ENCODE measurements at regions not wholly inside any gene's neighbourhood (a gene's known extent, or its start where the extent isn't known, plus 50 kb on each side); places are given as distances from the start of the nearest gene placed in this dataset.

DNA sequence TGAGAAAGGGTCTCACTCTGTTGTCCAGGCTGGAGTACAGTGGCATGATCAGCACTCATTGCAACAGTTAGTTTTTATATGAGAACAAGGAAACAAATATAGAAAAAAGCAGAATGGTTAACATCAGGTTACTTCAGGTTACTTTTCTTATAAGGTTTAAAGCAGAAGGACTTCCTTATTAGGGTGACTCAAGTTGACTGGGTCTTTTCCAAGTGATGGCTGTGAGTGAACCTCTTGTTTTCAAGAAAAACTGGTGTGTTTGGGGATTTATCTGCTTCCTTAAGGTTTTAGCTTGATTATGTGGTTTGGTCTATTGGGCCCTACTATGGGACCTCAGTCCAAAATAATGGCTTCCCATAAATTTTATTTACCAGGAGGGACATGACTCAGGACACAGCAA is 99.2 kb downstream of the ARRDC3 start:
- Histone ChIP-seq H3K9ac (ENCODE audit: low read depth, low read length, poor library complexity, severe bottlenecking) (no peak overlapping the region), H3K27me3 (ENCODE audit: insufficient read depth, low read length, poor library complexity, severe bottlenecking) (no peaks in the 10 kb centered on the region), H3K4me1 (ENCODE audit: insufficient read depth, low read length, poor library complexity, severe bottlenecking) (peaks cover 11% of the 10 kb centered on the region), H3K4me2 (ENCODE audit: low read depth, low read length, poor library complexity, severe bottlenecking) (no peak overlapping the region), H2AFZ (ENCODE audit: low read length) (no peak overlapping the region), H3F3A (ENCODE audit: low read depth) (no peaks in the 10 kb centered on the region), H3K9me3 (ENCODE audit: insufficient read depth, low read depth, low read length) (no peaks in the 10 kb centered on the region), H3K4me3 (ENCODE audit: low read length, poor library complexity, severe bottlenecking) (no peak overlapping the region), H3K9me2 (replicated peaks; ENCODE audit: low read depth, low read length) (no peaks in the 10 kb centered on the region), H4K20me1 (ENCODE audit: insufficient read depth, low read length, poor library complexity, severe bottlenecking) (no peaks in the 10 kb centered on the region), H3K36me3 (ENCODE audit: insufficient read depth, low read length) (no peaks in the 10 kb centered on the region), H3K79me2 (ENCODE audit: insufficient read depth, low read length) (no peaks in the 10 kb centered on the region)
- TF ChIP-seq, protein P1, sequence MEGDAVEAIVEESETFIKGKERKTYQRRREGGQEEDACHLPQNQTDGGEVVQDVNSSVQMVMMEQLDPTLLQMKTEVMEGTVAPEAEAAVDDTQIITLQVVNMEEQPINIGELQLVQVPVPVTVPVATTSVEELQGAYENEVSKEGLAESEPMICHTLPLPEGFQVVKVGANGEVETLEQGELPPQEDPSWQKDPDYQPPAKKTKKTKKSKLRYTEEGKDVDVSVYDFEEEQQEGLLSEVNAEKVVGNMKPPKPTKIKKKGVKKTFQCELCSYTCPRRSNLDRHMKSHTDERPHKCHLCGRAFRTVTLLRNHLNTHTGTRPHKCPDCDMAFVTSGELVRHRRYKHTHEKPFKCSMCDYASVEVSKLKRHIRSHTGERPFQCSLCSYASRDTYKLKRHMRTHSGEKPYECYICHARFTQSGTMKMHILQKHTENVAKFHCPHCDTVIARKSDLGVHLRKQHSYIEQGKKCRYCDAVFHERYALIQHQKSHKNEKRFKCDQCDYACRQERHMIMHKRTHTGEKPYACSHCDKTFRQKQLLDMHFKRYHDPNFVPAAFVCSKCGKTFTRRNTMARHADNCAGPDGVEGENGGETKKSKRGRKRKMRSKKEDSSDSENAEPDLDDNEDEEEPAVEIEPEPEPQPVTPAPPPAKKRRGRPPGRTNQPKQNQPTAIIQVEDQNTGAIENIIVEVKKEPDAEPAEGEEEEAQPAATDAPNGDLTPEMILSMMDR (conservative IDR thresholded peaks at IDR 0.05; ENCODE audit: low read length) = no peak
- TF ChIP-seq EZH2phosphoT487 (IDR thresholded peaks at IDR 0.05; ENCODE audit: borderline replicate concordance) = no peak

DNA sequence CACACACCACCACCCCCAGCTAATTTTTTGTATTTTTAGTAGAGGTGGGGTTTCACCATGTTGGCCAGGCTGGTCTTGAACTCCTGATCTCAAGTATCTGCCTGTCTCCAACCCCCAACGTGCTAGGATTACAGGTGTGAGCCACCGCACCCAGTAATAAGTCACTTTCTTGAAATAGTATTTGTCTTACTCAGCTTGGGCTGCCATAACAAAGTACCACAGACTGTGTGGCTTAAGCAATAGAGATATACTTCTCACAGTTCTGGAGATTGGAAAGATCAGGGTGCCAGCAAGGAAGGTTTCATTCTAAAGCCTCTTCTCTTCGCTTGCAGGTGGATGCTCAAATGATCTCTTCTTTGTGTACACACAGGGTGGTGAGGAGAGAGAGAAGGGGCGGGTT is 99.8 kb downstream of the ARRDC3 start:
- peaks cover 11% of the 10 kb centered on the region for H3K4me1 ChIP-seq (ENCODE audit: insufficient read depth, low read length, poor library complexity, severe bottlenecking)
- TF ChIP-seq, protein P1 (conservative IDR thresholded peaks at IDR 0.05; ENCODE audit: low read length) = no peak
- TF ChIP-seq EZH2phosphoT487 (IDR thresholded peaks at IDR 0.05; ENCODE audit: borderline replicate concordance) = no peak

DNA sequence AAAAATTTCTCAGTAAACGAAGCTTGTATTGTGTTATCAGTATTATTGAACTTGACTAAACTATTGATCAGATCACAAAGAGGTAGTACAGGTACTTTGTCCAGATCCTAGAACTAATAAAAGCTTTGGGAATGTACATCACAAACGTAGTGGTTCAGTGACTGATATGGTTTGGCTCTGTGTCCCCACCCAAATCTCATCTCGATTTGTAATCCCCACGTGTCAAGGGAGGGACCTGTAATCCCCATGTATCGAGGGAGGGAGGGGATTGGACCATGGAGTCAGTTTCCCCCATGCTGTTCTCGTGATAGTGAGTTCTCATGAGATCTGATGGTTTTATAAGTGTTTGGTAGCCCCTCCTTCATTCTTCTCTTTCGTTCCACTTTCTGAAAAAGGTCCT is 100.9 kb downstream of the ARRDC3 start:
- Histone ChIP-seq H4K20me1 (ENCODE audit: insufficient read depth, low read length, poor library complexity, severe bottlenecking) (no peaks in the 10 kb centered on the region), H3K27me3 (ENCODE audit: insufficient read depth, low read length, poor library complexity, severe bottlenecking) (no peaks in the 10 kb centered on the region), H3K4me2 (ENCODE audit: low read depth, low read length, poor library complexity, severe bottlenecking) (no peak overlapping the region), H3K79me2 (ENCODE audit: insufficient read depth, low read length) (no peaks in the 10 kb centered on the region), H3K9me3 (ENCODE audit: insufficient read depth, low read depth, low read length) (no peaks in the 10 kb centered on the region), H2AFZ (ENCODE audit: low read length) (no peak overlapping the region), H3K4me3 (ENCODE audit: low read length, poor library complexity, severe bottlenecking) (no peak overlapping the region), H3K9ac (ENCODE audit: low read depth, low read length, poor library complexity, severe bottlenecking) (no peak overlapping the region), H3K4me1 (ENCODE audit: insufficient read depth, low read length, poor library complexity, severe bottlenecking) (peaks cover 11% of the 10 kb centered on the region), H3K9me2 (replicated peaks; ENCODE audit: low read depth, low read length) (no peaks in the 10 kb centered on the region), H3K36me3 (ENCODE audit: insufficient read depth, low read length) (no peaks in the 10 kb centered on the region), H3F3A (ENCODE audit: low read depth) (no peaks in the 10 kb centered on the region)
- no peak for TF ChIP-seq EZH2phosphoT487 (IDR thresholded peaks at IDR 0.05; ENCODE audit: borderline replicate concordance)
- TF ChIP-seq, protein P1 (conservative IDR thresholded peaks at IDR 0.05; ENCODE audit: low read length) = no peak

More for the DNA sequence above, 99.8 kb downstream of the ARRDC3 start:
- Histone ChIP-seq H3K9ac (ENCODE audit: low read depth, low read length, poor library complexity, severe bottlenecking) (no peak overlapping the region), H3K9me3 (ENCODE audit: insufficient read depth, low read depth, low read length) (no peaks in the 10 kb centered on the region), H3K9me2 (replicated peaks; ENCODE audit: low read depth, low read length) (no peaks in the 10 kb centered on the region), H3F3A (ENCODE audit: low read depth) (no peaks in the 10 kb centered on the region), H3K4me3 (ENCODE audit: low read length, poor library complexity, severe bottlenecking) (no peak overlapping the region), H3K27me3 (ENCODE audit: insufficient read depth, low read length, poor library complexity, severe bottlenecking) (no peaks in the 10 kb centered on the region), H3K79me2 (ENCODE audit: insufficient read depth, low read length) (no peaks in the 10 kb centered on the region), H2AFZ (ENCODE audit: low read length) (no peak overlapping the region), H4K20me1 (ENCODE audit: insufficient read depth, low read length, poor library complexity, severe bottlenecking) (no peaks in the 10 kb centered on the region), H3K36me3 (ENCODE audit: insufficient read depth, low read length) (no peaks in the 10 kb centered on the region), H3K4me2 (ENCODE audit: low read depth, low read length, poor library complexity, severe bottlenecking) (no peak overlapping the region)
